ENCODE measurements at regions not wholly inside any gene's neighbourhood (a gene's known extent, or its start where the extent isn't known, plus 50 kb on each side); places are given as distances from the start of the nearest gene placed in this dataset.

DNA sequence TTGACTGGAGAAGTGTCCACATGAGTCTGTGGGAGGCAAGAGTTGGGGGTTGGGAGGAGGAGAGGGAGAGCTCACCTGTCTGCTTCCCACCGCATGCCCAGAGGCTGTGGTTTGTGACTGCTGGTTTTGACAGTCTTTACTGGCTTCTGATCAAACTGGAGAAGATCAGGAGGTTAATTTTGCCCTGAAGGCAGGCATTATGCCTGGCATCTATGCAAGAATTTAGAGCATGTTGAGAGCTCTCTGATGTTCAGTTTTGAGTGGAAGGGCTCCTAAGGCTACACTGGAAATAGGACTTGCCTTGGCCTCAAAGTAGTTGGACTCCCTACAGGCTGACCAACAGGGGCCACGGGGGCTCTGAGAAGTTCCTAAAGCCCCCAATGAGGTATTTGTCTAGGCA, 101.6 kb downstream of the TLR5 start:
- TF ChIP-seq POLR2A (IDR thresholded peaks at IDR 0.05; ENCODE audit: low read depth, low read length) (no peak), FOS (IDR thresholded peaks at IDR 0.05; ENCODE audit: low read depth, low read length) (no peak), CEBPB (IDR thresholded peaks at IDR 0.05; ENCODE audit: low read depth, low read length) (no peak), NFE2L2 (IDR thresholded peaks at IDR 0.05; ENCODE audit: low read depth, low read length) (no peak), RAD21 (IDR thresholded peaks at IDR 0.05; ENCODE audit: low read length) (no peak)
- TF ChIP-seq, protein P1, sequence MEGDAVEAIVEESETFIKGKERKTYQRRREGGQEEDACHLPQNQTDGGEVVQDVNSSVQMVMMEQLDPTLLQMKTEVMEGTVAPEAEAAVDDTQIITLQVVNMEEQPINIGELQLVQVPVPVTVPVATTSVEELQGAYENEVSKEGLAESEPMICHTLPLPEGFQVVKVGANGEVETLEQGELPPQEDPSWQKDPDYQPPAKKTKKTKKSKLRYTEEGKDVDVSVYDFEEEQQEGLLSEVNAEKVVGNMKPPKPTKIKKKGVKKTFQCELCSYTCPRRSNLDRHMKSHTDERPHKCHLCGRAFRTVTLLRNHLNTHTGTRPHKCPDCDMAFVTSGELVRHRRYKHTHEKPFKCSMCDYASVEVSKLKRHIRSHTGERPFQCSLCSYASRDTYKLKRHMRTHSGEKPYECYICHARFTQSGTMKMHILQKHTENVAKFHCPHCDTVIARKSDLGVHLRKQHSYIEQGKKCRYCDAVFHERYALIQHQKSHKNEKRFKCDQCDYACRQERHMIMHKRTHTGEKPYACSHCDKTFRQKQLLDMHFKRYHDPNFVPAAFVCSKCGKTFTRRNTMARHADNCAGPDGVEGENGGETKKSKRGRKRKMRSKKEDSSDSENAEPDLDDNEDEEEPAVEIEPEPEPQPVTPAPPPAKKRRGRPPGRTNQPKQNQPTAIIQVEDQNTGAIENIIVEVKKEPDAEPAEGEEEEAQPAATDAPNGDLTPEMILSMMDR (conservative IDR thresholded peaks at IDR 0.05; ENCODE audit: low read depth, low read length) = no peak
